GM12892 (cell line): ENCODE measurements at regions not wholly inside any gene's neighbourhood (a gene's known extent, or its start where the extent isn't known, plus 50 kb on each side); places are given as distances from the start of the nearest gene placed in this dataset.

Experiments used
- POLR2A ChIP-seq: IDR thresholded peaks from 2 replicates; pipeline ENCODE4 v1.6.1; 2011; ENCODE audit warnings: low read depth, low read length, control low read depth
- POLR2AphosphoS5 ChIP-seq: IDR thresholded peaks from 2 replicates; pipeline ENCODE4 v1.6.1; 2011; ENCODE audit warnings: low read depth, low read length, control low read depth

GRCh38 chr3:40810813-40811212, 286.1 kb downstream of the ZNF621 start:
- TF ChIP-seq POLR2A (no peak), POLR2AphosphoS5 (no peak)
